Ishikawa (cell line): ENCODE measurements at regions not wholly inside any gene's neighbourhood (a gene's known extent, or its start where the extent isn't known, plus 50 kb on each side); places are given as distances from the start of the nearest gene placed in this dataset.
A peak's percentile ranks its signal among the peaks of the same experiment; 100 is the strongest.

Experiments
- CEBPB ChIP-seq: IDR thresholded peaks from 2 replicates; pipeline ENCODE4 v1.6.1; 2012
- CREB1 ChIP-seq: IDR thresholded peaks from 2 replicates; pipeline ENCODE4 v1.6.1; 2012; ENCODE audit warnings: low read depth
- EGR1 ChIP-seq: IDR thresholded peaks from 2 replicates; pipeline ENCODE4 v1.6.1; 2012
- FOXM1 ChIP-seq: IDR thresholded peaks from 2 replicates; pipeline ENCODE4 v1.6.1; 2012; ENCODE audit warnings: low read depth, borderline replicate concordance
- NFIC ChIP-seq: IDR thresholded peaks from 2 replicates; pipeline ENCODE4 v1.6.1; 2012
- RAD21 ChIP-seq: IDR thresholded peaks from 2 replicates; pipeline ENCODE4 v1.6.1; 2012; ENCODE audit warnings: low read depth
- TAF1 ChIP-seq: IDR thresholded peaks from 2 replicates; pipeline ENCODE4 v1.6.1; 2012; ENCODE audit warnings: low read depth, mild to moderate bottlenecking
- TCF12 ChIP-seq: IDR thresholded peaks from 2 replicates; pipeline ENCODE4 v1.6.1; 2012; ENCODE audit warnings: low read depth
- TEAD4 ChIP-seq: IDR thresholded peaks from 2 replicates; pipeline ENCODE4 v1.6.1; 2012
- USF1 ChIP-seq: IDR thresholded peaks from 2 replicates; pipeline ENCODE4 v1.6.1; 2012
- YY1 ChIP-seq: IDR thresholded peaks from 2 replicates; pipeline ENCODE4 v1.6.1; 2012; ENCODE audit warnings: low read depth
- ZBTB7A ChIP-seq: IDR thresholded peaks from 2 replicates; pipeline ENCODE4 v1.6.1; 2012; ENCODE audit warnings: low read depth
- TF ChIP-seq, protein P1 (sequence below): IDR thresholded peaks from 2 replicates; pipeline ENCODE4 v1.6.1; 2012; ENCODE audit warnings: low read depth, mild to moderate bottlenecking
- TF ChIP-seq, protein P2 (sequence below): IDR thresholded peaks from 2 replicates; pipeline ENCODE4 v1.6.1; 2012

GRCh38 chr9:64128572-64128971, 1156.4 kb downstream of the FOXD4L5 start:
- TF ChIP-seq EGR1 (no peak), TEAD4 (no peak), TAF1 (no peak), RAD21 (no peak), USF1 (no peak), ZBTB7A (no peak), CEBPB (no peak), CREB1 (no peak), YY1 (no peak)
- TF ChIP-seq, protein P1, sequence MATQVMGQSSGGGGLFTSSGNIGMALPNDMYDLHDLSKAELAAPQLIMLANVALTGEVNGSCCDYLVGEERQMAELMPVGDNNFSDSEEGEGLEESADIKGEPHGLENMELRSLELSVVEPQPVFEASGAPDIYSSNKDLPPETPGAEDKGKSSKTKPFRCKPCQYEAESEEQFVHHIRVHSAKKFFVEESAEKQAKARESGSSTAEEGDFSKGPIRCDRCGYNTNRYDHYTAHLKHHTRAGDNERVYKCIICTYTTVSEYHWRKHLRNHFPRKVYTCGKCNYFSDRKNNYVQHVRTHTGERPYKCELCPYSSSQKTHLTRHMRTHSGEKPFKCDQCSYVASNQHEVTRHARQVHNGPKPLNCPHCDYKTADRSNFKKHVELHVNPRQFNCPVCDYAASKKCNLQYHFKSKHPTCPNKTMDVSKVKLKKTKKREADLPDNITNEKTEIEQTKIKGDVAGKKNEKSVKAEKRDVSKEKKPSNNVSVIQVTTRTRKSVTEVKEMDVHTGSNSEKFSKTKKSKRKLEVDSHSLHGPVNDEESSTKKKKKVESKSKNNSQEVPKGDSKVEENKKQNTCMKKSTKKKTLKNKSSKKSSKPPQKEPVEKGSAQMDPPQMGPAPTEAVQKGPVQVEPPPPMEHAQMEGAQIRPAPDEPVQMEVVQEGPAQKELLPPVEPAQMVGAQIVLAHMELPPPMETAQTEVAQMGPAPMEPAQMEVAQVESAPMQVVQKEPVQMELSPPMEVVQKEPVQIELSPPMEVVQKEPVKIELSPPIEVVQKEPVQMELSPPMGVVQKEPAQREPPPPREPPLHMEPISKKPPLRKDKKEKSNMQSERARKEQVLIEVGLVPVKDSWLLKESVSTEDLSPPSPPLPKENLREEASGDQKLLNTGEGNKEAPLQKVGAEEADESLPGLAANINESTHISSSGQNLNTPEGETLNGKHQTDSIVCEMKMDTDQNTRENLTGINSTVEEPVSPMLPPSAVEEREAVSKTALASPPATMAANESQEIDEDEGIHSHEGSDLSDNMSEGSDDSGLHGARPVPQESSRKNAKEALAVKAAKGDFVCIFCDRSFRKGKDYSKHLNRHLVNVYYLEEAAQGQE: no peak

GRCh38 chr9:64066736-64067368, 1218.2 kb downstream of the FOXD4L5 start:
- TF ChIP-seq CEBPB (no peak), NFIC (no peak), TAF1 (no peak), USF1 (no peak), TEAD4 (no peak), EGR1 (no peak), TCF12 (no peak), ZBTB7A (no peak)
- TF ChIP-seq, protein P2, sequence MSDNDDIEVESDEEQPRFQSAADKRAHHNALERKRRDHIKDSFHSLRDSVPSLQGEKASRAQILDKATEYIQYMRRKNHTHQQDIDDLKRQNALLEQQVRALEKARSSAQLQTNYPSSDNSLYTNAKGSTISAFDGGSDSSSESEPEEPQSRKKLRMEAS: no peak

DNA sequence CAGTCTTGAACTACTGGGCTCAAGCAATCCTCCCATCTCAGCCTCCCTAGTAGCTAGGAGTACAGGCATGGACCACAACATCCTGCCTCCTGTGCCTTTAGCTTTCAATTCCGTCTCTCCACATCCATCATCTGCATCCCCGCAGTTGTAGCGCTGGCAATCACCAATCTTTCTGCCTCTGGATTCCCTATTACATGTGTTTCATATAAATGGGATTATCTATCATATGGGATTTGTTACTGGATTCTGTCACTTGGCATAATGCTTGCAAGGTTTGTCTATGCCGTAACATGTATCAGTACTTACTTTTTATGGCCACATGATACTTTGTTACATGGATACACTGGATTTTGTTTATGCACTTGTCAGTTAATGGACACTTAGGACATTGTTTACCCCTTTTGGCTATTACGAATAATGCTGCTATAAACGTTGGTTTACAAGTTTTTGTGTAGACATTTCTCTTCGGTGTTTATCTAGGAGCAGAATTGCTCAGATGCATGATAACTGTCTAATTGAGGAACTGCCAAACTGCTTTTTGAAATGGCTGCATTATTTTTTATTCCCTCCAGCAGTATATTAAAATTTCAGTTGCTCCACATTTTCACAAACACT, 1223.9 kb downstream of the FOXD4L5 start:
- TF ChIP-seq FOXM1 (no peak), TAF1 (no peak), TCF12 (no peak), ZBTB7A (no peak), CEBPB (no peak), TEAD4 (no peak), CREB1 (no peak)
- TF ChIP-seq, protein P2: no peak

- no peak for TF ChIP-seq TEAD4
- TF ChIP-seq USF1: no peak
Observed at GRCh38 chr9:64057553-64057952, 1227.5 kb downstream of the FOXD4L5 start.

GRCh38 chr9:64028925-64029324, 1256.1 kb downstream of the FOXD4L5 start:
- TF ChIP-seq, protein P1: peak; percentile 67

GRCh38 chr9:64015136-64015535, 1269.9 kb downstream of the FOXD4L5 start:
- TF ChIP-seq TEAD4 (no peak), YY1 (no peak), ZBTB7A (no peak), RAD21 (no peak)
- TF ChIP-seq, protein P1: no peak
